ENCODE measurements at regions not wholly inside any gene's neighbourhood (a gene's known extent, or its start where the extent isn't known, plus 50 kb on each side); places are given as distances from the start of the nearest gene placed in this dataset.

- TF ChIP-seq POLR2A (IDR thresholded peaks at IDR 0.05): no peak
- no peak for TF ChIP-seq CTCF (IDR thresholded peaks at IDR 0.05)
Measured at GRCh38 chr9:96068511-96068910, 193.0 kb downstream of the ERCC6L2 start.

All from body of pancreas (tissue), 4 donors.